CD14-positive monocyte (primary cell): ENCODE measurements at regions not wholly inside any gene's neighbourhood (a gene's known extent, or its start where the extent isn't known, plus 50 kb on each side); places are given as distances from the start of the nearest gene placed in this dataset.

Experiments used
- DNase-seq, 3 donors: peaks; one replicate each; pipeline ENCODE4 v3.0.0-alpha.2; 2011 to 2022
- H2AFZ ChIP-seq: 2 replicates; pipeline ENCODE4 v1.6.0; 2012; ENCODE audit warnings: mild to moderate bottlenecking, low read depth, low read length, inconsistent platforms; ENCODE audit not compliant: insufficient read depth, poor library complexity, severe bottlenecking
- H3K27ac ChIP-seq, 2 donors: 1 replicate in 1 of 2; 2 replicates in 1 of 2; pipeline ENCODE4 v1.5.1; 2012 to 2013; ENCODE audit warnings: low read length in 2 of 2, control low read depth in 1 of 2, inconsistent platforms in 1 of 2, low read depth in 1 of 2, mild to moderate bottlenecking in 1 of 2
- H3K27me3 ChIP-seq, 2 donors: one replicate each; pipeline versions ENCODE4 v1.6.0 to v1.6.1; 2011 to 2013; ENCODE audit warnings: low read length in 2 of 2; ENCODE audit not compliant: control insufficient read depth in 2 of 2, insufficient read depth in 2 of 2
- H3K36me3 ChIP-seq, 2 donors: replicated peaks in 1 of 2; 1 replicate in 1 of 2; 2 replicates in 1 of 2; pipeline versions ENCODE4 v1.5.1 to v1.6.1; 2012 to 2013; ENCODE audit warnings: low read length in 2 of 2, control low read depth in 1 of 2, inconsistent platforms in 1 of 2, mild to moderate bottlenecking in 1 of 2; ENCODE audit not compliant: insufficient read depth in 2 of 2, control insufficient read depth in 1 of 2
- H3K4me1 ChIP-seq, 2 donors: 1 replicate in 1 of 2; 2 replicates in 1 of 2; pipeline versions ENCODE4 v1.5.1 to v1.6.1; 2012 to 2013; ENCODE audit warnings: low read length in 2 of 2, control low read depth in 1 of 2, inconsistent platforms in 1 of 2, mild to moderate bottlenecking in 1 of 2, moderate library complexity in 1 of 2; ENCODE audit not compliant: insufficient read depth in 2 of 2, control insufficient read depth in 1 of 2
- H3K4me2 ChIP-seq: replicated peaks from 2 replicates; pipeline ENCODE3; 2012; ENCODE audit warnings: low read length, moderate library complexity, mild to moderate bottlenecking; ENCODE audit not compliant: poor library complexity, severe bottlenecking; ENCODE audit errors: extremely low read depth
- H3K4me3 ChIP-seq, 3 experiments: fragments of 200-600 bp in 1 of 3; sonication (generic) in 1 of 3; replicated peaks in 1 of 3; 1 replicate in 2 of 3; 2 replicates in 1 of 3; pipeline ENCODE4 v1.5.1; 2011 to 2013; ENCODE audit warnings: low read length in 3 of 3, mild to moderate bottlenecking in 3 of 3, control low read depth in 2 of 3, low read depth in 2 of 3, inconsistent platforms in 1 of 3, moderate library complexity in 1 of 3
- H3K79me2 ChIP-seq: 2 replicates; pipeline ENCODE4 v1.6.0; 2012; ENCODE audit warnings: mild to moderate bottlenecking, control low read depth, inconsistent platforms, low read length, moderate library complexity; ENCODE audit not compliant: insufficient read depth
- H3K9ac ChIP-seq: 2 replicates; pipeline ENCODE4 v1.6.0; 2017; ENCODE audit warnings: low read length, mild to moderate bottlenecking; ENCODE audit not compliant: insufficient read depth, poor library complexity, severe bottlenecking
- H3K9me3 ChIP-seq, 2 donors: replicated peaks in 1 of 2; 1 replicate in 1 of 2; 2 replicates in 1 of 2; pipeline versions ENCODE4 v1.5.1 to v1.6.1; 2012 to 2013; ENCODE audit warnings: low read length in 2 of 2, control low read depth in 1 of 2; ENCODE audit not compliant: control insufficient read depth in 1 of 2, insufficient read depth in 1 of 2
- H4K20me1 ChIP-seq: 2 replicates; pipeline ENCODE4 v1.6.0; 2012; ENCODE audit warnings: mild to moderate bottlenecking, low read length, control low read depth, moderate library complexity; ENCODE audit not compliant: insufficient read depth
- H3K27ac Mint-ChIP-seq, 7 donors: one replicate each; pipeline ENCODE4 v1.8.0; 2020; ENCODE audit warnings: mild to moderate bottlenecking in 7 of 7, mixed read lengths in 7 of 7, moderate library complexity in 6 of 7, inconsistent platforms in 2 of 7
- H3K27me3 Mint-ChIP-seq, 3 donors: one replicate each; pipeline ENCODE4 v1.8.0; 2021 to 2022; ENCODE audit warnings: low read depth in 3 of 3, mild to moderate bottlenecking in 3 of 3, mixed read lengths in 3 of 3, moderate library complexity in 3 of 3, inconsistent platforms in 1 of 3
- H3K36me3 Mint-ChIP-seq, 2 donors: one replicate each; pipeline ENCODE4 v1.8.0; 2020; ENCODE audit warnings: mixed read lengths in 2 of 2, inconsistent platforms in 1 of 2, mild to moderate bottlenecking in 1 of 2
- H3K4me1 Mint-ChIP-seq: one replicate; pipeline ENCODE4 v1.8.0; 2020; ENCODE audit warnings: mild to moderate bottlenecking, mixed read lengths
- H3K4me3 Mint-ChIP-seq, 2 donors: one replicate each; pipeline ENCODE4 v1.8.0; 2020; ENCODE audit warnings: mild to moderate bottlenecking in 2 of 2, mixed read lengths in 2 of 2, moderate library complexity in 1 of 2
- H3K9me3 Mint-ChIP-seq, 7 donors: one replicate each; pipeline ENCODE4 v1.8.0; 2020 to 2022; ENCODE audit warnings: mixed read lengths in 7 of 7, mild to moderate bottlenecking in 6 of 7, moderate library complexity in 6 of 7, inconsistent platforms in 2 of 7
- WGBS: methylation state at CpG from one replicate; pipeline ENCODE4 v1.1.5; 2013; ENCODE audit warnings: missing lambda C conversion rate; ENCODE audit not compliant: insufficient coverage; 5-methylcytosine and 5-hydroxymethylcytosine counted together
- intact Hi-C, 2 donors: fragments of 100-400 bp; cut with micrococcal nuclease; formaldehyde crosslinking; loops; one replicate each; pipeline versions ENCODE4 v1.15.0 to v1.15.1; 2023
- TF ChIP-seq, protein P1 (sequence below): fragments of 200-600 bp; IDR thresholded peaks from one replicate; pipeline ENCODE4 v1.8.0; 2022; ENCODE audit warnings: antibody characterized with exemption, mild to moderate bottlenecking

GRCh38 chr5:71996789-71997188, 110.5 kb upstream of the MAP1B start:
- TF ChIP-seq, protein P1, sequence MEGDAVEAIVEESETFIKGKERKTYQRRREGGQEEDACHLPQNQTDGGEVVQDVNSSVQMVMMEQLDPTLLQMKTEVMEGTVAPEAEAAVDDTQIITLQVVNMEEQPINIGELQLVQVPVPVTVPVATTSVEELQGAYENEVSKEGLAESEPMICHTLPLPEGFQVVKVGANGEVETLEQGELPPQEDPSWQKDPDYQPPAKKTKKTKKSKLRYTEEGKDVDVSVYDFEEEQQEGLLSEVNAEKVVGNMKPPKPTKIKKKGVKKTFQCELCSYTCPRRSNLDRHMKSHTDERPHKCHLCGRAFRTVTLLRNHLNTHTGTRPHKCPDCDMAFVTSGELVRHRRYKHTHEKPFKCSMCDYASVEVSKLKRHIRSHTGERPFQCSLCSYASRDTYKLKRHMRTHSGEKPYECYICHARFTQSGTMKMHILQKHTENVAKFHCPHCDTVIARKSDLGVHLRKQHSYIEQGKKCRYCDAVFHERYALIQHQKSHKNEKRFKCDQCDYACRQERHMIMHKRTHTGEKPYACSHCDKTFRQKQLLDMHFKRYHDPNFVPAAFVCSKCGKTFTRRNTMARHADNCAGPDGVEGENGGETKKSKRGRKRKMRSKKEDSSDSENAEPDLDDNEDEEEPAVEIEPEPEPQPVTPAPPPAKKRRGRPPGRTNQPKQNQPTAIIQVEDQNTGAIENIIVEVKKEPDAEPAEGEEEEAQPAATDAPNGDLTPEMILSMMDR = no peak
- no peak overlapping the region for H3K4me2 ChIP-seq
- no peak overlapping the region for H3K9ac ChIP-seq
- H3K27ac ChIP-seq = no peak overlapping the region
- peaks cover 0 to 2% of the 10 kb centered on the region in 2 donors for H3K9me3 ChIP-seq
- no peaks in the 10 kb centered on the region for H3K79me2 ChIP-seq
- Mint-ChIP-seq H3K36me3 (no peaks in the 10 kb centered on the region), H3K4me1 (no peaks in the 10 kb centered on the region), H3K27ac (no peak overlapping the region), H3K27me3 (peaks cover 2 to 4% (median 3%) of the 10 kb centered on the region in 3 donors), H3K9me3 (peaks cover 0 to 11% (median 2%) of the 10 kb centered on the region in 7 donors), H3K4me3 (no peak overlapping the region)
- H2AFZ ChIP-seq = no peak overlapping the region
- no peaks in the 10 kb centered on the region for H3K4me1 ChIP-seq
- no peak overlapping the region for H3K4me3 ChIP-seq
- intact Hi-C loops = no loop called here
- WGBS = 100% methylated on average over 2 of the region's 2 CpGs
- H4K20me1 ChIP-seq = no peaks in the 10 kb centered on the region
- DNase-seq = no peak
- H3K27me3 ChIP-seq = no peaks in the 10 kb centered on the region
- H3K36me3 ChIP-seq = no peaks in the 10 kb centered on the region

DNA sequence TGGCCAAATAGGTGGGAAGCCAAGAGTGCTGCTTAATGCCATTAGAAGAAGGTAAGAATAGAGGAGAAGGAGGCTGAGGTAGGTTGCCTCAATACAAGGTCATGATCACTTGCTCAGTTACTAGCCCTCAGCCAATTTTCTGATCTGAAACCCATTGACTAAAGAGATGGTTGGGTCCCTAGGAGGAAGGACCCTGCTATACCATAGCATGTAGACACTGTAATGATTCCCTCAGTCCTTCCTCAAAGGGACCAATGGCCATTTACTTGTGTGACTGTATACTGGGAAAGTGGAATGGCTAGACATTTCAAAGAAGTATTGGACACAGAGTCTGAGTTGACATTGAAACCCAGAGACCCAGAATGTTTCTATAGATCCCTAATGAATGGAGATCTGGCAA, 108.5 kb upstream of the MAP1B start:
- H3K36me3 ChIP-seq = no peaks in the 10 kb centered on the region
- H2AFZ ChIP-seq = no peak overlapping the region
- peaks cover 0 to 2% of the 10 kb centered on the region in 2 donors for H3K9me3 ChIP-seq
- Mint-ChIP-seq H3K27ac (no peak overlapping the region), H3K9me3 (peaks cover 0 to 11% (median 3%) of the 10 kb centered on the region in 7 donors), H3K4me3 (no peak overlapping the region), H3K4me1 (no peaks in the 10 kb centered on the region), H3K27me3 (peaks cover 4 to 5% (median 5%) of the 10 kb centered on the region in 3 donors), H3K36me3 (no peaks in the 10 kb centered on the region)
- no peak for DNase-seq
- H3K9ac ChIP-seq = no peak overlapping the region
- no peak overlapping the region for H3K27ac ChIP-seq
- H3K4me2 ChIP-seq = no peak overlapping the region
- intact Hi-C loops = no loop called here
- no peaks in the 10 kb centered on the region for H4K20me1 ChIP-seq
- H3K4me3 ChIP-seq = no peak overlapping the region
- no peaks in the 10 kb centered on the region for H3K79me2 ChIP-seq
- H3K4me1 ChIP-seq = no peaks in the 10 kb centered on the region
- H3K27me3 ChIP-seq = no peaks in the 10 kb centered on the region
- TF ChIP-seq, protein P1 = no peak
